AG04450 (cell line): ENCODE measurements at regions not wholly inside any gene's neighbourhood (a gene's known extent, or its start where the extent isn't known, plus 50 kb on each side); places are given as distances from the start of the nearest gene placed in this dataset.
"Not testable (repeated sequence)": the region's sequence is repeated elsewhere in the genome, so short reads cannot be mapped to it uniquely, and the experiment has no call there.

ENCODE experiments used
- CTCF ChIA-PET: fragments of 300-600, 350-600 bp; formaldehyde crosslinking; extraction: SDS; loops from one replicate; lab custom pipeline; 2022; ENCODE audit warnings: antibody characterized with exemption, inconsistent platforms; lab: Charles Lee
- POLR2A ChIA-PET: fragments of 350-600 bp; formaldehyde crosslinking; extraction: SDS; loops from one replicate; lab custom pipeline; 2021; ENCODE audit warnings: antibody characterized with exemption, inconsistent platforms; lab: Yijun Ruan, JAX
- DNase-seq: peaks from one replicate; pipeline ENCODE4 v3.0.0-alpha.2; 2011; ENCODE audit warnings: low read depth, low spot score
- H3K27ac ChIP-seq: one replicate; pipeline ENCODE4 v1.5.1; 2012; ENCODE audit warnings: low read depth, low read length, control low read depth
- H3K27me3 ChIP-seq: one replicate; pipeline ENCODE4 v1.6.0; 2012; ENCODE audit warnings: low read length; ENCODE audit not compliant: control insufficient read depth, insufficient read depth
- H3K4me3 ChIP-seq: 2 replicates; pipeline ENCODE4 v1.5.1; 2011; ENCODE audit warnings: mild to moderate bottlenecking, low read depth, low read length, control low read depth
- H3K9me3 ChIP-seq: 2 replicates; pipeline ENCODE4 v1.5.1; 2012; ENCODE audit warnings: low read length; ENCODE audit not compliant: control insufficient read depth, insufficient read depth
- TF ChIP-seq, protein P1 (sequence below): IDR thresholded peaks from 2 replicates; pipeline ENCODE4 v1.5.1; 2011; ENCODE audit warnings: low read depth, low read length, control low read depth, inconsistent platforms

DNA sequence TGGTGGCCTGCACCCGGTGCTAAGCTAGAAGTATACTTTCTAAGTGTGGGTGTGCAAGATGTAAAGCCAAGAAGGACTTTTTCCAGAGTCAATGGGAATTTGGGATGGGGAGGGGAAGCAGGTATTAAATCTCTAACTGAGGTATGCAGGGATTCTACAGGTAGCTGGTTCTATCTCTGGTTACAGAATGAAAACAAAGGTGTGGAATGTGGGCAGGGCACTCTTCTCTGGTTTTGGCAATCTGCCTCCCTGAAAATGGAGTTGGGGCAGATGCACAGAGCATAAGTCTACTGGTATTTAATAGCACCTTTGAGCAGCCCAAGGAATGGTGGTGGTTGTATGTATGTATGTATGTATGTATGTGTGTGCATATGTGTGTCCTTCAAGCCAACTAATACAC is 66.7 kb upstream of the PPP1R12A start:
- CTCF ChIA-PET: no interaction called here
- TF ChIP-seq, protein P1, sequence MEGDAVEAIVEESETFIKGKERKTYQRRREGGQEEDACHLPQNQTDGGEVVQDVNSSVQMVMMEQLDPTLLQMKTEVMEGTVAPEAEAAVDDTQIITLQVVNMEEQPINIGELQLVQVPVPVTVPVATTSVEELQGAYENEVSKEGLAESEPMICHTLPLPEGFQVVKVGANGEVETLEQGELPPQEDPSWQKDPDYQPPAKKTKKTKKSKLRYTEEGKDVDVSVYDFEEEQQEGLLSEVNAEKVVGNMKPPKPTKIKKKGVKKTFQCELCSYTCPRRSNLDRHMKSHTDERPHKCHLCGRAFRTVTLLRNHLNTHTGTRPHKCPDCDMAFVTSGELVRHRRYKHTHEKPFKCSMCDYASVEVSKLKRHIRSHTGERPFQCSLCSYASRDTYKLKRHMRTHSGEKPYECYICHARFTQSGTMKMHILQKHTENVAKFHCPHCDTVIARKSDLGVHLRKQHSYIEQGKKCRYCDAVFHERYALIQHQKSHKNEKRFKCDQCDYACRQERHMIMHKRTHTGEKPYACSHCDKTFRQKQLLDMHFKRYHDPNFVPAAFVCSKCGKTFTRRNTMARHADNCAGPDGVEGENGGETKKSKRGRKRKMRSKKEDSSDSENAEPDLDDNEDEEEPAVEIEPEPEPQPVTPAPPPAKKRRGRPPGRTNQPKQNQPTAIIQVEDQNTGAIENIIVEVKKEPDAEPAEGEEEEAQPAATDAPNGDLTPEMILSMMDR: no peak

GRCh38 chr12:80000831-80001230 is 65.9 kb upstream of the PPP1R12A start:
- ChIA-PET POLR2A (no interaction called here), CTCF (no interaction called here)
- Histone ChIP-seq H3K27me3 (no peaks in the 10 kb centered on the region), H3K9me3 (no peaks in the 10 kb centered on the region), H3K27ac (no peak overlapping the region), H3K4me3 (no peak overlapping the region)
- TF ChIP-seq, protein P1: no peak
- no peak for DNase-seq

More for the DNA sequence above, 66.7 kb upstream of the PPP1R12A start:
- Histone ChIP-seq H3K27ac (no peak overlapping the region), H3K27me3 (no peaks in the 10 kb centered on the region), H3K9me3 (no peaks in the 10 kb centered on the region), H3K4me3 (no peak overlapping the region)
- POLR2A ChIA-PET: no interaction called here
- no peak for DNase-seq

- ChIA-PET POLR2A (no interaction called here), CTCF (no interaction called here)
Observed at GRCh38 chr12:79998554-79998953, 63.7 kb upstream of the PPP1R12A start.

GRCh38 chr12:79997096-79997791 is 62.3 kb upstream of the PPP1R12A start:
- TF ChIP-seq, protein P1: no peak
- Histone ChIP-seq H3K27me3 (no peaks in the 10 kb centered on the region), H3K9me3 (peaks cover 4% of the 10 kb centered on the region; the same call in 1 of the 2 replicates), H3K4me3 (no peak overlapping the region), H3K27ac (no peak overlapping the region)
- POLR2A ChIA-PET: no interaction called here
- CTCF ChIA-PET: interaction anchor here (0.6 kb wide), 1 partner anchor 10 kb away, joined by 3 read pairs; no protein-coding TSS in a partner anchor
- no peak for DNase-seq

More at GRCh38 chr12:79998554-79998953, 63.7 kb upstream of the PPP1R12A start:
- H3K9me3 ChIP-seq: no peaks in the 10 kb centered on the region; the same call in 1 of the 2 replicates
- TF ChIP-seq, protein P1: no peak
- no peak overlapping the region for H3K4me3 ChIP-seq
- no peak for DNase-seq
- H3K27me3 ChIP-seq: no peaks in the 10 kb centered on the region
- H3K27ac ChIP-seq: no peak overlapping the region

- H3K4me3 ChIP-seq, H3K27me3 ChIP-seq, H3K27ac ChIP-seq, POLR2A ChIA-PET, CTCF ChIA-PET, H3K9me3 ChIP-seq, DNase-seq: not testable (repeated sequence)
Observed at GRCh38 chr12:79995385-79996084, 60.6 kb upstream of the PPP1R12A start.
